ENCODE measurements at regions not wholly inside any gene's neighbourhood (a gene's known extent, or its start where the extent isn't known, plus 50 kb on each side); places are given as distances from the start of the nearest gene placed in this dataset.

DNA sequence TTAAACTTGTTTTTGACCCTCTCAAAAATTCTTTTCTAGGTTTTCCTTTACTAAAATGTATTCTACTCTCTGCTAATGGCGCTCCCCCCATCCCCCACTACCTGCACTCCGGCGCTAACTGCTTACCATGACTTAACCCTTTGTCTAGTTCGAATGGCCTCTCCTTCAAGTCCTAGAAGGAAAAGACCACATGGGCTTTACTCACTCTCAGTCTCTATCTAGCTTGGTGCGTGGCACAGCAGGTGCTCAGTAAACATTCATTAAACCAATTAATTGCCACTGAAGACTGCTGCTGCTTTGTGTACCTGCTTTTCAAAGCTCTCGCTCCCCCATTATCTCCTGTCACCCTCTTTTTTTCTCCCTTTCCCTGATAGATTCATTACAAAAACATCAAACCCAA, 457.7 kb upstream of the THRB start (continued):
- TF ChIP-seq JUN (IDR thresholded peaks at IDR 0.05; ENCODE audit: low read depth, low read length) (no peak), POLR2A (IDR thresholded peaks at IDR 0.05; ENCODE audit: control extremely low read depth in 1 of 2, low read depth in 2 of 2, low read length in 2 of 2) (no peak), EP300 (IDR thresholded peaks at IDR 0.05; ENCODE audit: borderline replicate concordance in 1 of 2, low read depth in 2 of 2, low read length in 2 of 2) (peak in 1 of 2 experiments; percentile 71; a peak in 1 of 3 replicates), CTBP2 (IDR thresholded peaks at IDR 0.05; ENCODE audit: borderline replicate concordance, insufficient read depth, insufficient read length, low read length) (no peak), RNF2 (IDR thresholded peaks at IDR 0.05; ENCODE audit: borderline replicate concordance, low read depth, low read length, missing control alignments, poor library complexity, severe bottlenecking) (no peak), ATF2 (IDR thresholded peaks at IDR 0.05; ENCODE audit: low read length) (0 out of 2 replicates have a peak, but pooled peaks have one; percentile 70), ASH2L (IDR thresholded peaks at IDR 0.05; ENCODE audit: low read length) (peak; percentile 41), NANOG (IDR thresholded peaks at IDR 0.05; ENCODE audit: insufficient read depth, low read depth, low read length, poor library complexity, severe bottlenecking) (peak; percentile 97), KDM1A (IDR thresholded peaks at IDR 0.05; ENCODE audit: borderline replicate concordance, low read length) (no peak), BRCA1 (IDR thresholded peaks at IDR 0.05; ENCODE audit: low read depth, low read length) (no peak), EZH2 (IDR thresholded peaks at IDR 0.05; ENCODE audit: low read depth, low read length, severe bottlenecking) (no peak)
- TF ChIP-seq, protein P1, sequence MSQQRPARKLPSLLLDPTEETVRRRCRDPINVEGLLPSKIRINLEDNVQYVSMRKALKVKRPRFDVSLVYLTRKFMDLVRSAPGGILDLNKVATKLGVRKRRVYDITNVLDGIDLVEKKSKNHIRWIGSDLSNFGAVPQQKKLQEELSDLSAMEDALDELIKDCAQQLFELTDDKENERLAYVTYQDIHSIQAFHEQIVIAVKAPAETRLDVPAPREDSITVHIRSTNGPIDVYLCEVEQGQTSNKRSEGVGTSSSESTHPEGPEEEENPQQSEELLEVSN (IDR thresholded peaks at IDR 0.05) = peak; percentile 32; the same call in 1 of the 2 replicates

Measured in H1 (cell line).